VCaP (cell line): ENCODE measurements at regions not wholly inside any gene's neighbourhood (a gene's known extent, or its start where the extent isn't known, plus 50 kb on each side); places are given as distances from the start of the nearest gene placed in this dataset.

Source experiments
- H3K27ac ChIP-seq: fragments of 450-650 bp; 2 replicates; pipeline ENCODE4 v1.5.1; 2017
- TF ChIP-seq, protein P1 (sequence below): fragments of 450-650 bp; conservative IDR thresholded peaks from 2 replicates; pipeline ENCODE4 v1.5.1; 2017; ENCODE audit warnings: mild to moderate bottlenecking, moderate library complexity

DNA sequence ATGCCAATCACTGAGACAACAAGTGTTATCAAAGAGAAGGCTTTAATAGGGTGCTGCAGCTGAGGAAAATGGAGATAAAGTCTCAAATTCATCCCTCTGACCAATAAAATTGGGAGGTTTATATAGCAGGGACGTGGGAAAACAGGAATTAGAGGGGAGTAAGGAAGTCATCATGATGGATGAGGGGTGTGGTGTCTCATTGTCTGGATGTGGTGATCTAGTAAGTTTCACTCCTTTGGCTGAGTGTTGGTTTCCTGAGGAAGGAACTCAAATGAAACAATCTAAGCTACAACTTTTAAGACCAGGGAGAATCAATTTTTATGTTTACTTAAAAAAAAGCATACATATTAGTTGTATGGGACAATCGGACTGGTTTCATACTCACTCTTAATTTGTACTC is 491.0 kb upstream of the KIRREL3 start:
- TF ChIP-seq, protein P1, sequence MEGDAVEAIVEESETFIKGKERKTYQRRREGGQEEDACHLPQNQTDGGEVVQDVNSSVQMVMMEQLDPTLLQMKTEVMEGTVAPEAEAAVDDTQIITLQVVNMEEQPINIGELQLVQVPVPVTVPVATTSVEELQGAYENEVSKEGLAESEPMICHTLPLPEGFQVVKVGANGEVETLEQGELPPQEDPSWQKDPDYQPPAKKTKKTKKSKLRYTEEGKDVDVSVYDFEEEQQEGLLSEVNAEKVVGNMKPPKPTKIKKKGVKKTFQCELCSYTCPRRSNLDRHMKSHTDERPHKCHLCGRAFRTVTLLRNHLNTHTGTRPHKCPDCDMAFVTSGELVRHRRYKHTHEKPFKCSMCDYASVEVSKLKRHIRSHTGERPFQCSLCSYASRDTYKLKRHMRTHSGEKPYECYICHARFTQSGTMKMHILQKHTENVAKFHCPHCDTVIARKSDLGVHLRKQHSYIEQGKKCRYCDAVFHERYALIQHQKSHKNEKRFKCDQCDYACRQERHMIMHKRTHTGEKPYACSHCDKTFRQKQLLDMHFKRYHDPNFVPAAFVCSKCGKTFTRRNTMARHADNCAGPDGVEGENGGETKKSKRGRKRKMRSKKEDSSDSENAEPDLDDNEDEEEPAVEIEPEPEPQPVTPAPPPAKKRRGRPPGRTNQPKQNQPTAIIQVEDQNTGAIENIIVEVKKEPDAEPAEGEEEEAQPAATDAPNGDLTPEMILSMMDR, result no peak
- H3K27ac ChIP-seq, result no peak overlapping the region

DNA sequence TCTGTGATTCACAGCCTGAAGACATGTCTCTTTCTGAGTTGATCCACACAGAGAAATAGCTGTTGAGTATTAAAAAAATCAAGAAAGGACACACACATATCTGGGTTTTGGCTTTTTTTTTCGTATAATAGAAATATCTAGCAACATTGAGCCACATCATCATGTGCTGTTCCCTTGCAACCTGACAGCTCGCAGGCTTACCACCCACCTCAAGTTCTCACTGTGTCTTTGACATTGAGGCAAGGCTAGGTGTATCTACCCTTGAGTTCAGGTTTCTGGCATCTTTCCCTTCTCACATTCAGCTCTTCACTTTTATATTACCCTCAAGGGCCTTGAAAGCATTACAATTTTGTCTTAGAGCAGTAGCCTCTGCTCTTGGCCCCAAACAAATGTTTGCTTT is 490.3 kb upstream of the KIRREL3 start:
- H3K27ac ChIP-seq, result no peak overlapping the region
- TF ChIP-seq, protein P1, result no peak

DNA sequence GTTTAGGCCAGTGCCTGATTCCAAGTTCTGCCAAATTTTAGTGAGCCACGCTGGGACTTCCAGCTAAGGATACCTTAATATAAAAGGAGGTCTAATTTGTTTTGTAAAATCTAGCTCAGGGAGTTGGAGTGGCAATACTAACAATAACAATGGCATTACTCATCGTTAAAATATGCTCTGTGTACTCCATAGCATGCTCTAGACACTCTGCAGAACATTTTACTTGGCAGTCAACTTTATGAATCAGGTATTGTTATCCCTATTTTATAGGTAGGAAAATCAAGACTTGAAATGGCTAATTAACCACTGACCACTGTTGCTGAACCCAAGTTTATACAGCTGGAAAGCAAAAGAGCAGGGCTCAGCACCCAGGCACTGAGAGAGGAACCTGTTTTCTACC is 485.0 kb upstream of the KIRREL3 start:
- TF ChIP-seq, protein P1, result no peak
- no peak overlapping the region for H3K27ac ChIP-seq

DNA sequence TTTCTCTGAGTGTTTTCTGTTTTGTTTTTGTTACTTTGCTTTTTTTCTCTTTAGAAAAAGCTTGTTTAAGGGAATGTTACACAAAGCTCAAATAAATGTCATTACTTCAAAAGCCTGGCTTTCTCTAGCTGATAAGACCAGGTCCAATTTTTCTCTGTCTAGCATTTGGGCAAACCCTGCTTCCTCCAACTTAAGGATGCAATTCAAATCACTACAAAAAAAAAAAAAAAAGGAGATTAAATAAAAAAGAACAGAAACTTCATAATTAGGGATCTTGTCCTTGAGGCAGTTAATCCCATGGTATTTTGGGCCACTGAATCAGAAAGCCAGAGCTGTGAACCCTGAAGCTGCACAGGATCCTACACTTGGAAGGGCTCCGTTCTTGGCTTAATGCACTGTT is 480.8 kb upstream of the KIRREL3 start:
- TF ChIP-seq, protein P1, result no peak
- no peak overlapping the region for H3K27ac ChIP-seq

DNA sequence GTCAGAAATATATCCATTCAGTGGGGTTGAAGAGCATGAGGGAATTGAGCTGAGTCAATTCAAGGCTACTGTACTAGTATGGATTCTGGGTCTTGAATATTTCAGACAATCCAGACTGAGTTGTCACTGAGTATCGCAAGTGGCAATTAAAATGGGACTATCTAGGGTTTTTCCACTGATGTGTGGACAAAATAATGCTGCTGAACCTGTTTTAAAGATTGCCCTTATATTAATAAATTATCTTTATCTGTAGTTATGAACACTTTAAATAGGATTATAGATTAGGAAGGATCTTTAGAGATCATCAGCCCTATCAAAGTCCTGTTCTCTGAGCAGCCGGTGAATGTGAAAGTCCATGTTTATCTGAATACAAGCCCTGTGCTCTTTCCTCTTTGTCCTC is 478.3 kb upstream of the KIRREL3 start:
- TF ChIP-seq, protein P1, result no peak

DNA sequence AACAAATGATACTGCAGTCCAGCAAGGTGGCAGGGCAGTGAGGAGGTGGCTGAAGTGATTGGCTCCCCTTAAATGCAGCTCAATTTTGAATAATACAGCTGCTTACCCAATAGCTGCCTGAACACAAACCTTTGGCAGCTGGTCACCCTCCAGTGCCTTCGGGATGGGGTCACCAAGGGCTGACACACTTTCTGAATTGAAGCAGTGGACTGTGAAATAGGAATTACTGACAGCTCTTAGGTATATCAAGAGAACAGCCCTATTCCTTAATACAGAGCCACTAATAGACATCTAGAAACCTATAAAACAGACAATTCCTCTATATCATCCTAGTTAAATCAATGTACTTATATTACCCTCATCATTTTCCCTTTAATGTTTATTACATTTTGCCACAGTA is 474.2 kb upstream of the KIRREL3 start:
- TF ChIP-seq, protein P1, result no peak
- H3K27ac ChIP-seq, result no peak overlapping the region

More for the DNA sequence above, 478.3 kb upstream of the KIRREL3 start:
- no peak overlapping the region for H3K27ac ChIP-seq

DNA sequence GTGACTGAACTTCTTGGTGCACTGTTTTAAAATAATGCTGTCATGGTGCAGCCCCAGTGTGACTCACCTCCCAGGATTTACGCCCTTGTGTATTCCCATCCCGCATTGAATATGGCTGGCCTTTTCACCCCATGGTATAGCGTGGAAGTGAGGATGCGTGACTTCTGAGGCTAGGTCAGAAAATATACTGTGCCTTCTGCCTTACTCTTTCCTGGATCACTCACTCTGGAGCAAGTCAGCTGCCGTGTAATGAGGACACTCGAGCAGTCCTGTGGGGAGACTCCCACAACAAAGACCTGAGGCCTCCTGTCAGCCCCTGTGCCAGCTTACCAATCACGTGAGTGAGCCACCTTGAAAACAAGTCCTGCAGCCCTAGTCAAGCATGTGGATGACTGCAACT is 471.9 kb upstream of the KIRREL3 start:
- no peak overlapping the region for H3K27ac ChIP-seq
- TF ChIP-seq, protein P1, result no peak

DNA sequence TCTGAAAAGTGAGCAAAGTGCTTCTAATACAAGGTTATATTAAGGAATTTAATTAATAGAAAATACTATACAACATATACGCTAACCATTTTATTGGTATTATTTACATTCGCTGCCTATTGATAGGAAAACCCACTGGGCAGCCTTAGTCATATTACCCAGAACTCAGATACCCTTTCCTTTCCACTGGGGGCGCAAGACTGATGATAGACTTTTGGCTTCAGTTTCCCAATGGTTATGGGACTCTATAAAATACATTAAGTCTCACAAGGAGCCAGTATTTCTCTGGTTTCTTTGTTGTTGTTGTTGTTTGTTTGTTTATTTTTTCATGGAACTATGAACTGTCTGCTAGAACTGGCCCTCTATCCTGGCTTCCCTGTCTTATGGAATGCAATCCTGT is 471.1 kb upstream of the KIRREL3 start:
- TF ChIP-seq, protein P1, result peak; percentile 42
- no peak overlapping the region for H3K27ac ChIP-seq
